CD4-positive, alpha-beta memory T cell (primary cell): ENCODE measurements at regions not wholly inside any gene's neighbourhood (a gene's known extent, or its start where the extent isn't known, plus 50 kb on each side); places are given as distances from the start of the nearest gene placed in this dataset.

Experiments
- CTCF ChIA-PET: fragments of 350-600 bp; sonication (Branson Sonifier 250); formaldehyde crosslinking; loops from one replicate; lab custom pipeline; 2021; ENCODE audit warnings: inconsistent platforms; ENCODE audit not compliant: partially characterized antibody; lab: Charles Lee
- POLR2A ChIA-PET: fragments of 350-600 bp; sonication (Branson Sonifier 250); formaldehyde crosslinking; loops from one replicate; lab custom pipeline; 2021; ENCODE audit not compliant: partially characterized antibody; lab: Charles Lee
- DNase-seq, 5 donors: peaks; one replicate each; pipeline versions ENCODE4 v3.0.0 to v3.0.0-alpha.2; 2020 to 2022; ENCODE audit warnings: mixed read lengths in 1 of 5
- H3K27ac ChIP-seq: one replicate; pipeline ENCODE4 v1.7.0; 2013; ENCODE audit warnings: low read depth, low read length
- H3K27me3 ChIP-seq: 2 replicates; pipeline ENCODE4 v1.7.0; 2013; ENCODE audit warnings: mild to moderate bottlenecking, low read length, moderate library complexity; ENCODE audit not compliant: insufficient read depth
- H3K36me3 ChIP-seq: 2 replicates; pipeline ENCODE4 v1.7.0; 2013; ENCODE audit warnings: mild to moderate bottlenecking, low read length, moderate library complexity; ENCODE audit not compliant: insufficient read depth
- H3K4me1 ChIP-seq: 2 replicates; pipeline ENCODE4 v1.7.0; 2013; ENCODE audit warnings: mild to moderate bottlenecking, low read length, moderate library complexity; ENCODE audit not compliant: insufficient read depth
- H3K4me3 ChIP-seq, 2 donors: one replicate each; pipeline ENCODE4 v1.7.0; 2013; ENCODE audit warnings: low read length in 2 of 2, mild to moderate bottlenecking in 1 of 2
- H3K9me3 ChIP-seq, 2 donors: one replicate each; pipeline ENCODE4 v1.7.0; 2013; ENCODE audit warnings: low read length in 2 of 2, control low read depth in 1 of 2; ENCODE audit not compliant: control insufficient read depth in 1 of 2
- H3K27ac Mint-ChIP-seq, 7 donors: one replicate each; pipeline ENCODE4 v1.8.0; 2020 to 2021; ENCODE audit warnings: mixed read lengths in 7 of 7, mild to moderate bottlenecking in 6 of 7, inconsistent platforms in 3 of 7, moderate library complexity in 3 of 7
- H3K27me3 Mint-ChIP-seq, 2 donors: one replicate each; pipeline ENCODE4 v1.8.0; 2020 to 2021; ENCODE audit warnings: mixed read lengths in 2 of 2
- H3K36me3 Mint-ChIP-seq, 2 donors: one replicate each; pipeline ENCODE4 v1.8.0; 2020 to 2021; ENCODE audit warnings: mixed read lengths in 2 of 2, inconsistent platforms in 1 of 2, mild to moderate bottlenecking in 1 of 2
- H3K4me1 Mint-ChIP-seq, 4 donors: one replicate each; pipeline ENCODE4 v1.8.0; 2020 to 2021; ENCODE audit warnings: mixed read lengths in 4 of 4, mild to moderate bottlenecking in 1 of 4
- H3K4me3 Mint-ChIP-seq, 8 donors: one replicate each; pipeline ENCODE4 v1.8.0; 2020 to 2021; ENCODE audit warnings: mixed read lengths in 8 of 8, mild to moderate bottlenecking in 7 of 8, moderate library complexity in 6 of 8, inconsistent platforms in 3 of 8
- H3K9me3 Mint-ChIP-seq, 8 donors: one replicate each; pipeline ENCODE4 v1.8.0; 2020 to 2021; ENCODE audit warnings: mixed read lengths in 8 of 8, mild to moderate bottlenecking in 5 of 8, inconsistent platforms in 3 of 8, moderate library complexity in 1 of 8
- intact Hi-C: fragments of 100-400 bp; cut with micrococcal nuclease; formaldehyde crosslinking; loops from one replicate; pipeline ENCODE4 v1.15.1; 2023

DNA sequence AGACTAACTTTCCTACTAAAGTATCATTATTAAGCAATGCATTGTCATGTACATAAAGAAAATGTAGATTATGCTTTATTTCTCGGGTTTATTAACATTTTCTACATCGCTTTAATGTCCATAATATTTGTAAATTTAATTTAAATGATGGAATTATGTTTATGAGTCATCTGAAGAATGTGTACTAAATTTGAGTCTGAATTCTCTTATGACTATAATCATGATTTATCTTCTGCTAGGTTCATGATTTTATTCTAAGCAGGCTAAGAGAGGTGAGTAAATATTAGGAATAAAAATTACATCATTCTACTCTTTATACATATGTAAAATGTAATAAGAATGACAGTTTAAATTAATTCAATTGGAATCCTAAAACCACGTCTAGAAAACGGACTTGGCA is 206.3 kb upstream of the NOL4 start:
- no peak overlapping the region for H3K4me3 ChIP-seq
- DNase-seq: no peak
- no peaks in the 10 kb centered on the region for H3K27me3 Mint-ChIP-seq
- H3K4me1 Mint-ChIP-seq: no peaks in the 10 kb centered on the region
- no peaks in the 10 kb centered on the region for H3K36me3 ChIP-seq
- ChIA-PET POLR2A (no interaction called here), CTCF (no interaction called here)
- H3K27ac Mint-ChIP-seq: no peak overlapping the region
- no peaks in the 10 kb centered on the region for H3K36me3 Mint-ChIP-seq
- H3K9me3 ChIP-seq: no peaks in the 10 kb centered on the region
- no peak overlapping the region for H3K4me3 Mint-ChIP-seq
- intact Hi-C loops: no loop called here
- H3K9me3 Mint-ChIP-seq: peaks cover 0 to 26% (median 18%) of the 10 kb centered on the region in 8 donors
- H3K27ac ChIP-seq: no peak overlapping the region
- H3K27me3 ChIP-seq: no peaks in the 10 kb centered on the region
- H3K4me1 ChIP-seq: no peaks in the 10 kb centered on the region

DNA sequence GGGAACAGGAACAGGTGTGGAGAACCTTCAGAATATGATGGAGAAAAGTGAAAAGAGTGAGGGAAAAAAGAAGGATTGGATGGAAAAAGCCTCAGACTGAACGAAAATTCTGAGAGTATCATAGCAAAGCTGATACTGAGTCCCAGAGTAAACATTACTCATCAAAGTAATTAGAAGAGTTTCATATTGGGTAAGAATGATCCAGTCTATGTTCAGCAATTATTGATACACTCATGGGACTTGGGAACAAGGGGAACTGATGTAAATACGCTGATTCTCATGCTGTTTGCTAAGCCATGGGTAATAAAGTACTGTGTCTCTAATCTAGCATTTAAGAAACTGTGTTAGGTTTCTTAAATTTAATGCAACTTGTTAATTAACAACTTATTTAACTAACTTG is 219.9 kb upstream of the NOL4 start:
- H3K9me3 Mint-ChIP-seq: peaks cover 0 to 13% (median 7%) of the 10 kb centered on the region in 8 donors
- Histone ChIP-seq H3K4me3 (no peak overlapping the region), H3K4me1 (no peaks in the 10 kb centered on the region), H3K27me3 (no peaks in the 10 kb centered on the region), H3K36me3 (no peaks in the 10 kb centered on the region), H3K27ac (no peak overlapping the region), H3K9me3 (no peaks in the 10 kb centered on the region)
- CTCF ChIA-PET: no interaction called here
- no peaks in the 10 kb centered on the region for H3K36me3 Mint-ChIP-seq
- no peak for DNase-seq
- no peak overlapping the region for H3K4me3 Mint-ChIP-seq
- POLR2A ChIA-PET: no interaction called here
- intact Hi-C loops: no loop called here
- H3K27me3 Mint-ChIP-seq: no peaks in the 10 kb centered on the region
- H3K27ac Mint-ChIP-seq: no peak overlapping the region
- no peaks in the 10 kb centered on the region for H3K4me1 Mint-ChIP-seq

DNA sequence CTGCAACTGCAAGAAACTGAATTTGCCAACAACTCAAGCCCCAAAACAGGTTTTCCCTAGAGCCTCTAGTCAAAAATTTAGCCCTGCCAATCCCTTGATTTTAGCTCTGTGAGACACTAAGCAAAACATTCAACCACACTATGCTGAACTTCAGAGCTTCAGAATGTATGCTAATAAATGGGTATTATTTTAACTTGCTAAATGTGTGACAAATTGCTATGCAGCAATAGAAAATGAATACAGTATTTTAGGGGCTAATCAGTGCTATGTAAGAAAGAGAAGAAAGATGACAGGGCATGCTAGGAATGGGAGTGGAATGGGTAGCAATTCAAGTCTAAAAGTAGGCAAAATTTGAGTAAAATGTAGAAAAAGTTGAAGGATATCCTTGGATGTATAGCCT is 223.9 kb upstream of the NOL4 start:
- peaks cover 0 to 19% (median 9%) of the 10 kb centered on the region in 8 donors for H3K9me3 Mint-ChIP-seq
- no peaks in the 10 kb centered on the region for H3K27me3 Mint-ChIP-seq
- H3K27ac ChIP-seq: no peak overlapping the region
- no peak for DNase-seq
- intact Hi-C loops: no loop called here
- no peak overlapping the region for H3K4me3 ChIP-seq
- no peaks in the 10 kb centered on the region for H3K36me3 ChIP-seq
- peak overlapping the region in 1 of 7 donors; percentile 67 for H3K27ac Mint-ChIP-seq
- no peaks in the 10 kb centered on the region for H3K27me3 ChIP-seq
- no peaks in the 10 kb centered on the region for H3K9me3 ChIP-seq
- no peaks in the 10 kb centered on the region for H3K36me3 Mint-ChIP-seq
- ChIA-PET CTCF (no interaction called here), POLR2A (no interaction called here)
- H3K4me1 ChIP-seq: no peaks in the 10 kb centered on the region
- no peaks in the 10 kb centered on the region for H3K4me1 Mint-ChIP-seq
- H3K4me3 Mint-ChIP-seq: no peak overlapping the region

DNA sequence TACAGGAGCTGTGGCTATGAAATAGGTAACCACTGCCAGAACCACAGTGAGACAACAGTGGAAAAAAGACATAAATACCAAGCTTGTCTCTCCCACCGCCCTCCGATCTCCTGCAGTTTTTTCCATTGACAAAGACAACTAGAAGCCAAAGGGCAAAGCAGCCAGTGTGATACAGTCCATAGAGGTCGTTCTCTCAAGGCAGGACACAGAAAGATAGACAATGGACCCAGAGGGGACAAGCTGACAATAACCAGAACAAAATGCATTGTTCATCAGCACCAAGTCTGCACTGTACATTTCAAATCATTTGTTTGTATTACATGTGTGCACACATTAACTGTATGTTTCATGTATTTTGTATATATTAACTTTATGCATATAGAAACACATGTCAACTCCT is 233.0 kb upstream of the NOL4 start:
- ChIA-PET CTCF (no interaction called here), POLR2A (no interaction called here)
- Mint-ChIP-seq H3K27me3 (no peaks in the 10 kb centered on the region), H3K27ac (no peak overlapping the region), H3K36me3 (no peaks in the 10 kb centered on the region), H3K9me3 (peaks cover 2 to 22% (median 15%) of the 10 kb centered on the region in 8 donors), H3K4me3 (no peak overlapping the region), H3K4me1 (no peaks in the 10 kb centered on the region)
- no peak for DNase-seq
- Histone ChIP-seq H3K27ac (no peak overlapping the region), H3K27me3 (no peaks in the 10 kb centered on the region), H3K4me3 (no peak overlapping the region), H3K9me3 (no peaks in the 10 kb centered on the region), H3K36me3 (no peaks in the 10 kb centered on the region), H3K4me1 (no peaks in the 10 kb centered on the region)
- intact Hi-C loops: no loop called here

DNA sequence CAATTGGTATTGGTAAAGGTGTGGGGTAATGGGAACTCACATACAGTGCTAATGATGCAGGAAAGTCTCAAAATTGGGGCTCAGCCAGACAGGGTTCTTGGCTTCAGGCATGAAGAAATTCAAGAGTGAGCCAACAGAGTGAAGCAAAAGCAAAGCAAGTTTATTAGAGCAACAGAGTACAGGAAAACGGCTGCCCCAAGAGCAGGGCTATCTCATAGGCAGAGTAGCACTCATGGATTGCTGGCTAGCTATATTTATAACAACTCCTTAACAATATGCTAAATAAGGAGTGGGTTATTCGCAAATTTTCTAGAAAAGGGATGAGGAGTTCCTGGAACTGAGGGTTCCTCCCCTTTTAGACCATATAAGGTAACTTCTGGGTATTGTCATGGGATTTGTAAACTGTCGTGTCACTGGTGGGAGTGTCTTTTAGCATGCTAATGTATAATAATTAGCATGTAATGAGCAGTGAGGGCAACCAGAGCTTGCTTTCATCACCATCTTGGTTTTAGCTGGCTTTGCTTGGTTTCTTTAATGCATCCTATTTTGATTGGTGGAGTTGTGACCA is 233.8 kb upstream of the NOL4 start:
- H3K27me3 ChIP-seq: no peaks in the 10 kb centered on the region

DNA sequence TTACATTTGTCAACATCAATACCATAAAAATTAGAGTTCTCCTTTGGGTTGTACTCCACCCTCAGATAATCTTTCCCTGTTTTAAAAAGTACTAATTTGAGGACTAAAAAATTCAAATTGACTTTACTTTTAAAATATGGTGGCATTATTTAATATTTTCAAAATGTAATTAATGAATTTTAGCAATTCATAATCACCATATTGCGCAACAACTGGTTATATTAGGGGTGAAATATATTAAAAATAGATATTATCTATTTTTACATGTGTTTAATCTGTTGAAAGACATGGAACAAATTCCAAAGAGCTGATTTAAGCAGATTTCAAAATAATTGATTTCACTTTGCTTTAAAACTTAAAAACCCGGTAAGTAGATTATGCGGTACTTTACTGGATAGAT is 236.6 kb upstream of the NOL4 start:
- Mint-ChIP-seq H3K9me3 (peaks cover 2 to 24% (median 13%) of the 10 kb centered on the region in 8 donors), H3K36me3 (no peaks in the 10 kb centered on the region), H3K4me1 (no peaks in the 10 kb centered on the region), H3K27me3 (no peaks in the 10 kb centered on the region), H3K27ac (no peak overlapping the region), H3K4me3 (no peak overlapping the region)
- DNase-seq: no peak
- Histone ChIP-seq H3K4me3 (no peak overlapping the region), H3K27me3 (no peaks in the 10 kb centered on the region), H3K36me3 (no peaks in the 10 kb centered on the region), H3K9me3 (no peaks in the 10 kb centered on the region), H3K4me1 (no peaks in the 10 kb centered on the region), H3K27ac (no peak overlapping the region)
- intact Hi-C loops: no loop called here
- POLR2A ChIA-PET: no interaction called here
- CTCF ChIA-PET: no interaction called here

More for the DNA sequence above, 233.8 kb upstream of the NOL4 start:
- Histone ChIP-seq H3K36me3 (no peaks in the 10 kb centered on the region), H3K4me1 (no peaks in the 10 kb centered on the region), H3K4me3 (no peak overlapping the region), H3K9me3 (no peaks in the 10 kb centered on the region), H3K27ac (no peak overlapping the region)
- peaks cover 2 to 19% (median 13%) of the 10 kb centered on the region in 8 donors for H3K9me3 Mint-ChIP-seq
- POLR2A ChIA-PET: no interaction called here
- no peak overlapping the region for H3K27ac Mint-ChIP-seq
- no peaks in the 10 kb centered on the region for H3K27me3 Mint-ChIP-seq
- no peak for DNase-seq
- H3K4me3 Mint-ChIP-seq: no peak overlapping the region
- intact Hi-C loops: no loop called here
- CTCF ChIA-PET: no interaction called here
- no peaks in the 10 kb centered on the region for H3K36me3 Mint-ChIP-seq
- no peaks in the 10 kb centered on the region for H3K4me1 Mint-ChIP-seq

DNA sequence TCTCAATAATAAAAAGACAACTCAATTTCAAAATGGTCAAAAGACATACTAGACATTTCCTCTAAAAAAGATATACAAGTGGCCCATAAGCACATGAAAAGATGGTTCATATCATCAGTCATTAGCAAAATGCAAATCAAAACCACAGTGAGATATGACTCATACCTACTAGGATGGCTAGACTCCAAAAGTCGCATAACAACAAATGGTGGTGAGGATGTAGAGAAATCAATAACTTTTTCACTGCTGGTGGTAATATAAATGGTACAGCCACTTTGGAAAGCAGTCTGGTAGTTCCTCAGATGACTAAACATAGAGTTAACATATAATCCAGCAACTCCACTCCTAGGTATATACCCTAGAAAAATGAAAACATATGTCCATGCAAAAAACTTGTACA is 242.3 kb upstream of the NOL4 start:
- intact Hi-C loops: no loop called here
- no peaks in the 10 kb centered on the region for H3K36me3 Mint-ChIP-seq
- H3K27me3 ChIP-seq: no peaks in the 10 kb centered on the region
- no peaks in the 10 kb centered on the region for H3K9me3 ChIP-seq
- no peak overlapping the region for H3K27ac Mint-ChIP-seq
- no peaks in the 10 kb centered on the region for H3K4me1 ChIP-seq
- no peak overlapping the region for H3K4me3 Mint-ChIP-seq
- no peaks in the 10 kb centered on the region for H3K4me1 Mint-ChIP-seq
- no peak overlapping the region for H3K4me3 ChIP-seq
- no peaks in the 10 kb centered on the region for H3K36me3 ChIP-seq
- no peak for DNase-seq
- CTCF ChIA-PET: no interaction called here
- POLR2A ChIA-PET: no interaction called here
- H3K9me3 Mint-ChIP-seq: peaks cover 0 to 17% (median 8%) of the 10 kb centered on the region in 8 donors
- H3K27ac ChIP-seq: no peak overlapping the region
- H3K27me3 Mint-ChIP-seq: no peaks in the 10 kb centered on the region
